Activated B cell treated with CpG ODN at 0.5 μM for 24 hours (primary cell): ENCODE measurements at regions not wholly inside any gene's neighbourhood (a gene's known extent, or its start where the extent isn't known, plus 50 kb on each side); places are given as distances from the start of the nearest gene placed in this dataset.

Experiments used
- ATAC-seq: fragments of 200-7000 bp; cut with Tn5 transposase; one replicate; pipeline ENCODE4 v1.10.0; 2021; ENCODE audit warnings: low read depth, mild to moderate bottlenecking, moderate library complexity
- CTCF ChIA-PET: fragments of 350-600 bp; sonication (Branson Sonifier 250); formaldehyde crosslinking; loops from one replicate; lab custom pipeline; 2021; ENCODE audit warnings: antibody characterized with exemption; lab: Charles Lee
- POLR2A ChIA-PET: fragments of 350-600 bp; sonication (Branson Sonifier 250); formaldehyde crosslinking; loops from one replicate; lab custom pipeline; 2021; ENCODE audit warnings: antibody characterized with exemption; lab: Charles Lee
- DNase-seq: peaks from one replicate; pipeline ENCODE4 v3.0.0; 2022
- H3K27ac Mint-ChIP-seq: one replicate; pipeline ENCODE4 v1.8.0; 2020; ENCODE audit warnings: mixed read lengths
- H3K27me3 Mint-ChIP-seq: one replicate; pipeline ENCODE4 v1.8.0; 2021; ENCODE audit warnings: mixed read lengths
- H3K36me3 Mint-ChIP-seq: one replicate; pipeline ENCODE4 v1.8.0; 2021; ENCODE audit warnings: low read depth, mixed read lengths
- H3K4me1 Mint-ChIP-seq: one replicate; pipeline ENCODE4 v1.8.0; 2021; ENCODE audit warnings: mixed read lengths
- H3K4me3 Mint-ChIP-seq: one replicate; pipeline ENCODE4 v1.8.0; 2020; ENCODE audit warnings: mild to moderate bottlenecking, mixed read lengths
- H3K9me3 Mint-ChIP-seq: one replicate; pipeline ENCODE4 v1.8.0; 2020; ENCODE audit warnings: mixed read lengths
- intact Hi-C: fragments of 100-400 bp; cut with micrococcal nuclease; formaldehyde crosslinking; loops from one replicate; pipeline ENCODE4 v1.15.1; 2024
- TF ChIP-seq, protein P1 (sequence below): fragments of 200-600 bp; IDR thresholded peaks from one replicate; pipeline ENCODE4 v1.8.0; 2022; ENCODE audit warnings: antibody characterized with exemption, mild to moderate bottlenecking

DNA sequence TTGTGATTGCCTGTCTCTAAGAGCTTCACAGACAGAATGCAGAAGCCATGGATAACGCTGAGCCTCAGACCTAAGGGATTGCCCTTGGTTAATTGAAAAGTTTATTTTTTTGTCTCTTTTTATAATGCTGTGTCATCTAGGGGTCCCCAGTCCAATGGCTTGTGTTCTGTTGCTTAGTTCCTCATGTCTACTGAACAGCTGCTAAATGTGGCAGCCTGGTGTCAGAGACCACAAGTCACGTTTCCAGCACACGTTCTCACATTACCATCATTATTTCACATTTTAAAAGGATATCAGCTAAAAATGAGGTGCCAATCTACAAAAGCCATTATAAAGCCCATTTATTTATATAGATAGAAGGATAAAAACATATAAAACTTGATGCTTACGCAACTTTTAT, 1362.0 kb downstream of the PCDH9 start:
- intact Hi-C loops = no loop called here
- POLR2A ChIA-PET = no interaction called here

DNA sequence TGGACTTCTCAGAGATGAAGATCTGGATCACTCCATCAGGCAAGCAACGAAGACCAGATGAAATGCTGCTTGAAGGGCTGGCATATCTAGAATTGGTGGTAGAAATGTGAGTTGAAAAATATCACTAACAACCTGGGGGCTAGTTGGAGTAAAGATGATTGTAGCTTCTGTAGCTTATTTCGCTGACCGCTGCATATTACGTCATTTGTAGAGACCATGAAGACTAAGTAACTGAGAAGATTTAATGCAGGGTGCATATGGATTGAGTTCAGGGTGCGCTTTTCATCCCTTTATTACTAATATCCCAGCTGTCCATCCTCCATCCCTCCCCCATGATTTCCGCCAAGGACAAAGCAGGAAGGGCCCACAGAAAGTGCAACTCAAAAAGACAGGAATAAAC, 1364.0 kb downstream of the PCDH9 start:
- H3K36me3 Mint-ChIP-seq = no peaks in the 10 kb centered on the region
- ChIA-PET CTCF (no interaction called here), POLR2A (no interaction called here)
- TF ChIP-seq, protein P1, sequence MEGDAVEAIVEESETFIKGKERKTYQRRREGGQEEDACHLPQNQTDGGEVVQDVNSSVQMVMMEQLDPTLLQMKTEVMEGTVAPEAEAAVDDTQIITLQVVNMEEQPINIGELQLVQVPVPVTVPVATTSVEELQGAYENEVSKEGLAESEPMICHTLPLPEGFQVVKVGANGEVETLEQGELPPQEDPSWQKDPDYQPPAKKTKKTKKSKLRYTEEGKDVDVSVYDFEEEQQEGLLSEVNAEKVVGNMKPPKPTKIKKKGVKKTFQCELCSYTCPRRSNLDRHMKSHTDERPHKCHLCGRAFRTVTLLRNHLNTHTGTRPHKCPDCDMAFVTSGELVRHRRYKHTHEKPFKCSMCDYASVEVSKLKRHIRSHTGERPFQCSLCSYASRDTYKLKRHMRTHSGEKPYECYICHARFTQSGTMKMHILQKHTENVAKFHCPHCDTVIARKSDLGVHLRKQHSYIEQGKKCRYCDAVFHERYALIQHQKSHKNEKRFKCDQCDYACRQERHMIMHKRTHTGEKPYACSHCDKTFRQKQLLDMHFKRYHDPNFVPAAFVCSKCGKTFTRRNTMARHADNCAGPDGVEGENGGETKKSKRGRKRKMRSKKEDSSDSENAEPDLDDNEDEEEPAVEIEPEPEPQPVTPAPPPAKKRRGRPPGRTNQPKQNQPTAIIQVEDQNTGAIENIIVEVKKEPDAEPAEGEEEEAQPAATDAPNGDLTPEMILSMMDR = no peak
- ATAC-seq (no peak), DNase-seq (no peak)
- H3K9me3 Mint-ChIP-seq = no peaks in the 10 kb centered on the region
- H3K27me3 Mint-ChIP-seq = no peaks in the 10 kb centered on the region
- no peak overlapping the region for H3K4me3 Mint-ChIP-seq
- no peak overlapping the region for H3K27ac Mint-ChIP-seq
- H3K4me1 Mint-ChIP-seq = no peaks in the 10 kb centered on the region
- intact Hi-C loops = no loop called here

More for the DNA sequence above, 1362.0 kb downstream of the PCDH9 start:
- no peak overlapping the region for H3K4me3 Mint-ChIP-seq
- H3K27ac Mint-ChIP-seq = no peak overlapping the region
- no peaks in the 10 kb centered on the region for H3K4me1 Mint-ChIP-seq
- DNase-seq (no peak), ATAC-seq (no peak)
- H3K27me3 Mint-ChIP-seq = no peaks in the 10 kb centered on the region
- H3K9me3 Mint-ChIP-seq = no peaks in the 10 kb centered on the region
- H3K36me3 Mint-ChIP-seq = no peaks in the 10 kb centered on the region
- TF ChIP-seq, protein P1 = no peak
- CTCF ChIA-PET = no interaction called here

DNA sequence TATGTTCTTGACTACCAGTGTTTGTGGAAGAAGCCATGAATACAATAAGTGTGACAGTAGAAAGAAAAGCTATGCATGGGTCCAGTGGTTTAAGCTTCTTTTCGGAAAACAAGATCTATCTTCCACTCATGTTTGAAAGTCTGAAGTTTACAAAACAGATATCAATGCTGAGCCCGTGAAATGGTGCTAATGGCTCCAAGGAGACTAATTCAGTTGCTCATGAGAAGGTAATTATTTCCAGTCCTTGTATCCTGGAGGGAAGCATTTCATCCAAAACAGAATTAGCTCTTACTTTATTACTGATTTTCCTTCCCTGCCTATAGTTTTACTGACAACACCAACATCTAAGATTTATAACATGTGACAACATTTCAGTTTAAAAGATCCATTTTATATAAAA, 1364.9 kb downstream of the PCDH9 start:
- Mint-ChIP-seq H3K27ac (no peak overlapping the region), H3K4me3 (no peak overlapping the region), H3K9me3 (no peaks in the 10 kb centered on the region), H3K4me1 (no peaks in the 10 kb centered on the region), H3K27me3 (no peaks in the 10 kb centered on the region), H3K36me3 (no peaks in the 10 kb centered on the region)
- ChIA-PET CTCF (no interaction called here), POLR2A (no interaction called here)
- ATAC-seq = no peak
- DNase-seq = no peak
- intact Hi-C loops = no loop called here
- TF ChIP-seq, protein P1 = no peak

DNA sequence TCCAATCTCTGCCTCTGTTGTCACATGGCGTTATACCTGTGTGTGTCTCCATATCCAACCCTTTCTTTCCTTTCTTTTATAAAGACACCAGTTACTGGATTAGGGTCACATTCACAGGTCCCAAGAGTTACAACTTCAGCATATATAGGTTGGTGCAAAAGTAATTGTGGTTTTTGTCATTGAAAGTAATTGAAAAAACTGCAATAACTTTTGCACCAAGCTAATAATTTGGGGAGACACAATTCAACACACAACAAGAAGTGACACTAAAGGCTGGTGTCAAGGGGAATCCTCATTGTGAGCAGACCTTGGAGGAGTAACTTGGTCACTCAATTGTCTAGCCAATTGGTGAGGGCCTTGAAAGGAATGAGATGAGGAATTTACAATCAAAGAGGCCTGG, 1366.1 kb downstream of the PCDH9 start:
- H3K36me3 Mint-ChIP-seq = no peaks in the 10 kb centered on the region
- no peak for DNase-seq
- TF ChIP-seq, protein P1 = no peak
- H3K4me1 Mint-ChIP-seq = no peaks in the 10 kb centered on the region
- ChIA-PET CTCF (no interaction called here), POLR2A (no interaction called here)
- no peak for ATAC-seq
- H3K27ac Mint-ChIP-seq = no peak overlapping the region
- no peaks in the 10 kb centered on the region for H3K9me3 Mint-ChIP-seq
- no peaks in the 10 kb centered on the region for H3K27me3 Mint-ChIP-seq
- intact Hi-C loops = no loop called here
- no peak overlapping the region for H3K4me3 Mint-ChIP-seq

DNA sequence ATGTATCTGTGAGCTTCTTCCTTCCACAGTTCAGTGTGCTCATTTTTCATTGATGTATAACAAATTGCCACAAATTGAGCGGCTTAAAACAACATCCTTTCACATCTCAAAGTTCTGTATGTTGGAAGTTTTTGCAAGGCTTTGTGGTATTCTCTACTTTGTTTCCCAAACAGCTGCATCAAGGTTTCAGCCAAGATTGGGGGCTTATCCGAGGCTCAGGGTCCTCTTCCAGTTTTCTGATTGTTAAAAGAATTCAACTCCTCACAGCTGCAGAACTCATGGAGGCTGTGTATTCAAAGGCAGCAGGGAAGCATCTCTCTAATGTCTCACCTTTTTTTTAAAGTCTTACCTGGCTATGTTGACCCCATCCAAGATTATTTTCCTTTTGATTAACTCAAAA, 1369.8 kb downstream of the PCDH9 start:
- ChIA-PET POLR2A (no interaction called here), CTCF (no interaction called here)
- H3K27ac Mint-ChIP-seq = no peak overlapping the region
- H3K27me3 Mint-ChIP-seq = no peaks in the 10 kb centered on the region
- H3K9me3 Mint-ChIP-seq = no peaks in the 10 kb centered on the region
- ATAC-seq (no peak), DNase-seq (no peak)
- H3K4me3 Mint-ChIP-seq = no peak overlapping the region
- TF ChIP-seq, protein P1 = no peak
- H3K36me3 Mint-ChIP-seq = no peaks in the 10 kb centered on the region
- intact Hi-C loops = no loop called here
- H3K4me1 Mint-ChIP-seq = no peaks in the 10 kb centered on the region
